GM23248 (cell line): ENCODE measurements at regions not wholly inside any gene's neighbourhood (a gene's known extent, or its start where the extent isn't known, plus 50 kb on each side); places are given as distances from the start of the nearest gene placed in this dataset.
"Not testable (repeated sequence)": the region's sequence is repeated elsewhere in the genome, so short reads cannot be mapped to it uniquely, and the experiment has no call there.

Source experiments
- EZH2 ChIP-seq: fragments of 200-600 bp; sonication (generic); IDR thresholded peaks from 2 replicates; pipeline ENCODE4 v1.6.1; 2018; ENCODE audit warnings: antibody characterized with exemption, mild to moderate bottlenecking; ENCODE audit not compliant: insufficient read depth, poor library complexity, severe bottlenecking
- EZH2phosphoT487 ChIP-seq: fragments of 200-600 bp; sonication (generic); IDR thresholded peaks from 2 replicates; pipeline ENCODE4 v1.6.1; 2018; ENCODE audit warnings: antibody characterized with exemption, moderate library complexity, mild to moderate bottlenecking, low read depth; ENCODE audit not compliant: insufficient read depth

- not testable (repeated sequence) for TF ChIP-seq EZH2, EZH2phosphoT487
These were observed 386.4 kb downstream of the OR4F29 start, which contains the start of gene OR4F5 for GRCh38 chr1:65119-65518.
